Upper lobe of right lung (tissue), 1 donor: ENCODE measurements at regions not wholly inside any gene's neighbourhood (a gene's known extent, or its start where the extent isn't known, plus 50 kb on each side); places are given as distances from the start of the nearest gene placed in this dataset.

Experiments
- ATAC-seq: fragments of 200-7000 bp; cut with Tn5 transposase; one replicate; pipeline ENCODE4 v1.9.1; 2020; ENCODE audit warnings: mild to moderate bottlenecking, moderate library complexity
- DNase-seq: peaks from one replicate; pipeline ENCODE4 v3.0.0-alpha.2; 2020
- H3K27ac ChIP-seq: fragments of 200-600 bp; one replicate; pipeline ENCODE4 v1.8.0; 2022
- H3K27me3 ChIP-seq: fragments of 200-600 bp; one replicate; pipeline ENCODE4 v1.8.0; 2022; ENCODE audit warnings: mild to moderate bottlenecking
- H3K36me3 ChIP-seq: fragments of 200-600 bp; one replicate; pipeline ENCODE4 v1.8.0; 2022
- H3K4me1 ChIP-seq: fragments of 200-600 bp; one replicate; pipeline ENCODE4 v1.8.0; 2022
- H3K4me3 ChIP-seq: fragments of 200-600 bp; one replicate; pipeline ENCODE4 v1.8.0; 2022; ENCODE audit warnings: mild to moderate bottlenecking
- H3K9me3 ChIP-seq: fragments of 200-600 bp; one replicate; pipeline ENCODE4 v1.8.0; 2022
- intact Hi-C: fragments of 100-400 bp; cut with DNase I; formaldehyde crosslinking; loops from one replicate; pipeline ENCODE4 v1.11.0; 2022
- TF ChIP-seq, protein P1 (sequence below): fragments of 200-600 bp; IDR thresholded peaks from one replicate; pipeline ENCODE4 v1.8.0; 2022; ENCODE audit warnings: antibody characterized with exemption
- donor health status: DM: no; HTN: yes; CAD: no; lungs with severe emphysema.

DNA sequence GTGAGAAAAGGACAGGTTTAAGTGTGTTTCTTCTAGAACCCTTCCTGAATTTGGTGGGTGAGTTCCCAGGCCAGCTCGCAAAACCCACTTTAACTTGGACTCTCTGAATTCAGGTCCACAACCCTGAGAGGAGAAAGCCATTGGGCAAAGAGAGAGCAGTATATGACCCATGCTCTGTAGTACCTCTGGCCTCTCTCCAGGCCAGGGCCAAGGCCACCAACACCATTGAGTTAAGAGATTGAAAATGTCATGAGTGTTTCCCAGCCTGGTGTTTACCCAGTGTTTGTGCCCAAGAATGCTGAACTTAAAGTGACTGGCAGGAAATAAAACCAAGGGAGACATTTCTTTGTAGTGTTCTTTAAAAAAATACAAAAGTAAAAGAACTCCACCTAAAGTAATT lies 410.4 kb upstream of the CDH5 start:
- Histone ChIP-seq H3K27ac (no peak overlapping the region), H3K27me3 (no peaks in the 10 kb centered on the region), H3K9me3 (no peaks in the 10 kb centered on the region), H3K4me3 (no peak overlapping the region), H3K4me1 (no peaks in the 10 kb centered on the region), H3K36me3 (no peaks in the 10 kb centered on the region)
- TF ChIP-seq, protein P1, sequence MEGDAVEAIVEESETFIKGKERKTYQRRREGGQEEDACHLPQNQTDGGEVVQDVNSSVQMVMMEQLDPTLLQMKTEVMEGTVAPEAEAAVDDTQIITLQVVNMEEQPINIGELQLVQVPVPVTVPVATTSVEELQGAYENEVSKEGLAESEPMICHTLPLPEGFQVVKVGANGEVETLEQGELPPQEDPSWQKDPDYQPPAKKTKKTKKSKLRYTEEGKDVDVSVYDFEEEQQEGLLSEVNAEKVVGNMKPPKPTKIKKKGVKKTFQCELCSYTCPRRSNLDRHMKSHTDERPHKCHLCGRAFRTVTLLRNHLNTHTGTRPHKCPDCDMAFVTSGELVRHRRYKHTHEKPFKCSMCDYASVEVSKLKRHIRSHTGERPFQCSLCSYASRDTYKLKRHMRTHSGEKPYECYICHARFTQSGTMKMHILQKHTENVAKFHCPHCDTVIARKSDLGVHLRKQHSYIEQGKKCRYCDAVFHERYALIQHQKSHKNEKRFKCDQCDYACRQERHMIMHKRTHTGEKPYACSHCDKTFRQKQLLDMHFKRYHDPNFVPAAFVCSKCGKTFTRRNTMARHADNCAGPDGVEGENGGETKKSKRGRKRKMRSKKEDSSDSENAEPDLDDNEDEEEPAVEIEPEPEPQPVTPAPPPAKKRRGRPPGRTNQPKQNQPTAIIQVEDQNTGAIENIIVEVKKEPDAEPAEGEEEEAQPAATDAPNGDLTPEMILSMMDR: no peak
- DNase-seq (no peak), ATAC-seq (peak; percentile 46)
- intact Hi-C loops: no loop called here

DNA sequence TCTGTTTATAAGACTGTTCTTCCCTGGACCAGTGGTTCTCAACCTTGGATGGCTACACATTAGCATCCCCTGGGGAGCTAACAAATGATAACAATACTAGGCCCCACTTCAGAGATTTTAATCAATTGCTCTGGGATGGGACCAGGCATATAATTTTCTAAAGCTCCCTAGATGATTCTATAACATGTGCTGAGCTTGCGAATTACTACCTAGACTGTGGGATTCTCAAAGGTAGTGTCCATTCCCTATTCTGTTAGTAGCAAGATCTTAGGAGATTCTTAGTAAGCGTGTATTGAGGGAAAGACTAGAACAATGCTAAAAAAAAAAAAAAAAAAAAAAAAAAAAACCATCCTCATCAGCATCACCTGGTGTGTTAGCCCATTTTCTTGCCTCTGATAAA lies 412.0 kb upstream of the CDH5 start:
- H3K4me3 ChIP-seq: no peak overlapping the region
- H3K4me1 ChIP-seq: no peaks in the 10 kb centered on the region
- intact Hi-C loops: no loop called here
- H3K27ac ChIP-seq: no peak overlapping the region
- DNase-seq (no peak), ATAC-seq (no peak)
- H3K27me3 ChIP-seq: no peaks in the 10 kb centered on the region
- H3K36me3 ChIP-seq: no peaks in the 10 kb centered on the region
- TF ChIP-seq, protein P1: no peak
- H3K9me3 ChIP-seq: no peaks in the 10 kb centered on the region

DNA sequence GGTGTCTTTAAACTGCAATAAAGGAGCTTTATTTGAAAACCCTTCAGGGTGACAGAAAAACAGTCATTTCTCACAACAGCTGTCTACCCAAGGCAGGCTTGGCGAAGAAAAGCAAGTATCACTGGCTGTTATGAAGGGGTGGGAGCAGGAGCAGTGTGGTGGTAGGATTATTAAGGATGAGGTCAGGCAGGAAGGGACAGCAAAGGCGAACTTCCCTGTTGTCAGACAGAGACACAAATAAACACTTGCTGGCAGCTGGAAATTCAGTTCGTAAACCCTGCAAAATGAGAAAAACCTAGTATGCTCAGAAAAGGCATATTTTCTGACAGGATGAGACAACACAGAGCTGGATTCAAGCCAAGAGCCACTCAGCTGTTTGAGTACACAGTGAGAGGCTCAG lies 416.3 kb upstream of the CDH5 start:
- no peaks in the 10 kb centered on the region for H3K9me3 ChIP-seq
- DNase-seq (no peak), ATAC-seq (no peak)
- intact Hi-C loops: no loop called here
- no peaks in the 10 kb centered on the region for H3K27me3 ChIP-seq
- TF ChIP-seq, protein P1: no peak
- no peaks in the 10 kb centered on the region for H3K4me1 ChIP-seq
- H3K27ac ChIP-seq: no peak overlapping the region
- H3K4me3 ChIP-seq: no peak overlapping the region
- no peaks in the 10 kb centered on the region for H3K36me3 ChIP-seq

DNA sequence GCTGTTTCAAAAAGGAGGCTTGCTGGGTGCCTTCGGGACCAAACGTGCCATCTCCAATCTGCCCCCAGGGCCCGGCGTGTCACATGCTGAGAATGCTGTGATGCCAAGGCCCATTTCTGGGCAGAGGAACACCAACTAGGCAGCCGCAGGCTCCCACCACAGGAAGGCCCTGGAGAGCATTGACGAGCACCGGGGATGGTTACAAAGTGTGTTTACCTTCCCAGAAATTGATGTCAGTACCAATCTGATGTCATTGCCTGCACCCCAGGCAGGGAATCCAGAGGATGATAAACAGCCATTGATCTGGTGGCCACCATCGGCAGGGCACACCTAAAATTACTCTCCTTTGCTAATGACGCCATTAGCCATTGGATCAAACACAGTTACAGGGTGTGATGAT lies 418.1 kb upstream of the CDH5 start:
- intact Hi-C loops: no loop called here
- DNase-seq (no peak), ATAC-seq (no peak)
- Histone ChIP-seq H3K4me1 (no peaks in the 10 kb centered on the region), H3K27me3 (no peaks in the 10 kb centered on the region), H3K9me3 (no peaks in the 10 kb centered on the region), H3K36me3 (no peaks in the 10 kb centered on the region), H3K27ac (no peak overlapping the region), H3K4me3 (no peak overlapping the region)
- TF ChIP-seq, protein P1: no peak

DNA sequence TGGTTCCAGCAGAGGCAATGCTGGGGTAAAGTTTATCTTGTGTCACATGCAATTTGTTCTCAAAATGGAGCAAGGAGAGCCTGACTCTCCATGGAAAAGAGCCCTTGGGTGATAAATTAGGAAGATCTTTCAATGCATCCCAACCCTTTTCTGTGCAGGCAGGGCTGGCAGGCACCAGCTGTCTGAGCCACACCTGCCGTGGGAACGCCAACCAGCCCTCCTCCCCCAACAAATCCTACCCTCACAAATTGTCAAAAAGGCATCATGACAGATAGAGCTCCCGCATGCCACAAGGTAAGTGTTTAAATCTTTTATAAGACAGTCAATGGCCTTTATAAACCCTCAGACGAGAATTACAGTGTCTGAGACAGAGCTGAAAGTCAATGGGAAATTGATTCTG lies 418.5 kb upstream of the CDH5 start:
- Histone ChIP-seq H3K36me3 (no peaks in the 10 kb centered on the region), H3K27me3 (no peaks in the 10 kb centered on the region), H3K9me3 (no peaks in the 10 kb centered on the region), H3K4me1 (no peaks in the 10 kb centered on the region), H3K27ac (no peak overlapping the region), H3K4me3 (no peak overlapping the region)
- DNase-seq (no peak), ATAC-seq (no peak)
- TF ChIP-seq, protein P1: no peak
- intact Hi-C loops: no loop called here

DNA sequence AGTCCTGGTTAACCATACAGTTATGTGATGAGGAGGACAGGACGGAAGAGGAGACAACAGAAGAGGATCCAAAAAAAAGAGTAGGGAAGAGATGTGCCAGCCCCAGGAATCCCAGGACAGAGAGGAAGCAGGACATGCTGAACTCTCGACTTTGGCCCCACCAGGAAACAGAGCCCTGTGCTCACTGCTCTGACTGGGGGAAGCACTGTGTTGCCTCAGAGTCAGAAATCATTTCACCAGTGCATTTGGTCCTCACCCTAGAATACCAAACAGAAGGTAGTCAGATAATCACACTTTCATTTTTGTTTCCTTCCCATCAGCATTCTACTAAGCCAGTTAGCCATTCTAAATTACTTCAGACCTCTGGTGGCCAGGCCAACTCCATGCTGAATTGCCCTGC lies 421.0 kb upstream of the CDH5 start:
- intact Hi-C loops: no loop called here
- H3K27ac ChIP-seq: no peak overlapping the region
- no peaks in the 10 kb centered on the region for H3K36me3 ChIP-seq
- TF ChIP-seq, protein P1: no peak
- no peak overlapping the region for H3K4me3 ChIP-seq
- no peaks in the 10 kb centered on the region for H3K9me3 ChIP-seq
- H3K4me1 ChIP-seq: no peaks in the 10 kb centered on the region
- no peaks in the 10 kb centered on the region for H3K27me3 ChIP-seq
- ATAC-seq (no peak), DNase-seq (no peak)
